HG03066 (cell line): ENCODE measurements at regions not wholly inside any gene's neighbourhood (a gene's known extent, or its start where the extent isn't known, plus 50 kb on each side); places are given as distances from the start of the nearest gene placed in this dataset.
"Not testable (repeated sequence)": the region's sequence is repeated elsewhere in the genome, so short reads cannot be mapped to it uniquely, and the experiment has no call there.

Source experiments
- ATAC-seq: cut with Tn5 transposase; IDR thresholded peaks from one replicate; pipeline ENCODE4 v1.9.1; 2021; ENCODE audit warnings: low read depth; ENCODE audit not compliant: unreplicated experiment

- ATAC-seq, result no peak
These were observed 160.4 kb downstream of the UACA start for GRCh38 chr15:70602834-70603560.

- no peak for ATAC-seq
These were observed 161.1 kb downstream of the UACA start for GRCh38 chr15:70602281-70602680.

GRCh38 chr15:70597945-70598344, 165.4 kb downstream of the UACA start:
- ATAC-seq, result no peak

- no peak for ATAC-seq
These were observed 166.2 kb downstream of the UACA start for GRCh38 chr15:70597056-70597603.

GRCh38 chr15:70596354-70597055, 166.9 kb downstream of the UACA start:
- ATAC-seq, result no peak

- no peak for ATAC-seq
These were observed 169.6 kb downstream of the UACA start for GRCh38 chr15:70593795-70594194.

- no peak for ATAC-seq
These were observed 173.6 kb downstream of the UACA start for GRCh38 chr15:70589728-70590127.

GRCh38 chr15:70589221-70589620, 174.1 kb downstream of the UACA start:
- ATAC-seq, result no peak

- no peak for ATAC-seq
These were observed 174.7 kb downstream of the UACA start for GRCh38 chr15:70588613-70589012.

GRCh38 chr15:70587896-70588567, 175.3 kb downstream of the UACA start:
- ATAC-seq, result no peak

GRCh38 chr15:70587012-70587634, 176.2 kb downstream of the UACA start:
- ATAC-seq, result not testable (repeated sequence)

GRCh38 chr15:70586241-70586640, 177.1 kb downstream of the UACA start:
- no peak for ATAC-seq

- no peak for ATAC-seq
These were observed 177.7 kb downstream of the UACA start for GRCh38 chr15:70585707-70586034.

GRCh38 chr15:70584838-70585706, 178.3 kb downstream of the UACA start:
- ATAC-seq, result no peak

- no peak for ATAC-seq
These were observed 178.9 kb downstream of the UACA start for GRCh38 chr15:70584441-70584837.

GRCh38 chr15:70583006-70583405, 180.4 kb downstream of the UACA start:
- no peak for ATAC-seq

GRCh38 chr15:70582143-70582945, 181.0 kb downstream of the UACA start:
- ATAC-seq, result no peak

GRCh38 chr15:70580958-70581357, 182.4 kb downstream of the UACA start:
- ATAC-seq, result no peak

GRCh38 chr15:70580286-70580685, 183.1 kb downstream of the UACA start:
- ATAC-seq, result no peak
